ACHN (cell line): ENCODE measurements at regions not wholly inside any gene's neighbourhood (a gene's known extent, or its start where the extent isn't known, plus 50 kb on each side); places are given as distances from the start of the nearest gene placed in this dataset.

Experiments
- DNase-seq: peaks from one replicate; pipeline ENCODE4 v3.0.0-alpha.2; 2015
- in situ Hi-C: cut with HindIII; loops from 2 replicates; pipeline ENCODE4 v1.10.0; 2017; ENCODE audit warnings: low sequenced_read_pairs, low pct_ligation_motif_present, low pct_unique_long_range_greater_than_20kb

DNA sequence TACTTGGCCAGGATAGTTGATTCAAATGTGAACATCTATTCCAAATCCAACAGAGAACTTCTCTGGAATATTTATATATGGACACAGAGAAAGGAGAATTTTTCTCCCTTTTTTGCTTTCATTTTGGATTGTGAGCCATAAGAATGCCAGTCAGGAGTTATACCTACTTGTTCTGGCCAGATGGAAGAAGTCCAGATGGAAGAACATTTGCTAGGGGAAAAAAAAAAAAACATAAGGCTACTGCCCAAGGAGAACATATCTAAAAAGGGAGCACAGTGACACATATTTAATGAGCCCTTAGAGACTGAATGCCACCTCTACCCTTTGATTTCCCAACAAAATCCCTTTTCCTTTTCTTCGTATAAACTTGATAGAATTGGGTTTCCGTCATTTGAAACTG lies 61.7 kb upstream of the PPP2R2B start:
- DNase-seq: no peak
- in situ Hi-C loops: no loop called here

GRCh38 chr5:146944019-146944418 lies 65.5 kb upstream of the PPP2R2B start:
- in situ Hi-C loops: no loop called here

GRCh38 chr5:146944764-146945616 lies 66.4 kb upstream of the PPP2R2B start:
- DNase-seq: no peak
- in situ Hi-C loops: no loop called here

More at GRCh38 chr5:146944019-146944418, 65.5 kb upstream of the PPP2R2B start:
- no peak for DNase-seq

- in situ Hi-C loops: no loop called here
- DNase-seq: no peak
Observed at GRCh38 chr5:146945617-146946084, 67.1 kb upstream of the PPP2R2B start.

- peak; percentile 26 for DNase-seq
- in situ Hi-C loops: no loop called here
Observed at GRCh38 chr5:146947181-146947941, 68.8 kb upstream of the PPP2R2B start.

- no peak for DNase-seq
- in situ Hi-C loops: no loop called here
Observed at GRCh38 chr5:146948666-146949065, 70.1 kb upstream of the PPP2R2B start.

DNA sequence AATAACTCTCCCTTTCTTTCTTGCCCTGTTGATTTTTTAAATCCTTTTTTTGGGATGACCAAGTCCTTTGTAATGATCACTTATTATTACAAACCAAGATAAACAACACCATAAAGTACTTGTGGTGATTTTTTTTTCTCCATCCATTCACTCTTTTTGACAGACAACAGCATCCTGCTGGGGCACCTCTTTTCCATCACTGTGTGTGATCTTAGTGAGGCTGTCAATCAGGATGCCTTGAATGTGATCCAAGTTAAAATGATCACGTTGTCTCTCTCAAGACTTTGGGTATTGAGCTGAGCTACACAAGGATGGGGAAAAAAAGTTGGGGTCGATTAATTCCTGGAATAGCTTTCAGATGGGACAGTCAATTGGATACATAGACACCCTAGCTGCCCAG lies 73.6 kb upstream of the PPP2R2B start:
- in situ Hi-C loops: no loop called here
- no peak for DNase-seq

GRCh38 chr5:146956217-146956616 lies 77.7 kb upstream of the PPP2R2B start:
- in situ Hi-C loops: no loop called here
- DNase-seq: no peak

GRCh38 chr5:146959360-146959759 lies 80.8 kb upstream of the PPP2R2B start:
- in situ Hi-C loops: no loop called here

DNA sequence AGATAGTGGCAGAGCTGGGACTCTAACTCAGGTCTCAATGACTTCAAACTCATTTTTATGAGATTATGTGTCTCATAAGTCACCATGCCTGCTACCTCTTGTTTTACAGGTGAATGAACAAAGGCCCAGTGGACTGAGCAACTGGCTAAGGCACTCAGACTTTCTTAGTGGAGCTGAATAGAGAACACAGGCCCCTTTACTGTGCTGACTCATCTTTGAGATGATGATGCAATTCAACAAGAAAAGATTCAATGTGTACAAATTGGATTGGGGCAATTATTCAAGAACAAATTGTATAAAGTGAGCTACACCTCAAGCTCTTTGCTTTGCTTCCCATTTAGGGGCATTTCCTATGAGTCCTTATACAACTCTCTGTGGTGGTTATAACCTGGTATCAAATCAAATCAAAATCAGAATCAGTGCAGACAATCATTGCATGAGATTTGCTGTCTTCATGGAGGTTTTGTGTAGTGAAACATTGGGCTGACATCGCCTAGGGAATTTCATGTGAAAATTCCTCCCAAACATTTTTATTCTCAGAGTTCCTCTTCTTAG lies 84.3 kb upstream of the PPP2R2B start:
- no peak for DNase-seq
- in situ Hi-C loops: no loop called here

More at GRCh38 chr5:146959360-146959759, 80.8 kb upstream of the PPP2R2B start:
- DNase-seq: no peak

DNA sequence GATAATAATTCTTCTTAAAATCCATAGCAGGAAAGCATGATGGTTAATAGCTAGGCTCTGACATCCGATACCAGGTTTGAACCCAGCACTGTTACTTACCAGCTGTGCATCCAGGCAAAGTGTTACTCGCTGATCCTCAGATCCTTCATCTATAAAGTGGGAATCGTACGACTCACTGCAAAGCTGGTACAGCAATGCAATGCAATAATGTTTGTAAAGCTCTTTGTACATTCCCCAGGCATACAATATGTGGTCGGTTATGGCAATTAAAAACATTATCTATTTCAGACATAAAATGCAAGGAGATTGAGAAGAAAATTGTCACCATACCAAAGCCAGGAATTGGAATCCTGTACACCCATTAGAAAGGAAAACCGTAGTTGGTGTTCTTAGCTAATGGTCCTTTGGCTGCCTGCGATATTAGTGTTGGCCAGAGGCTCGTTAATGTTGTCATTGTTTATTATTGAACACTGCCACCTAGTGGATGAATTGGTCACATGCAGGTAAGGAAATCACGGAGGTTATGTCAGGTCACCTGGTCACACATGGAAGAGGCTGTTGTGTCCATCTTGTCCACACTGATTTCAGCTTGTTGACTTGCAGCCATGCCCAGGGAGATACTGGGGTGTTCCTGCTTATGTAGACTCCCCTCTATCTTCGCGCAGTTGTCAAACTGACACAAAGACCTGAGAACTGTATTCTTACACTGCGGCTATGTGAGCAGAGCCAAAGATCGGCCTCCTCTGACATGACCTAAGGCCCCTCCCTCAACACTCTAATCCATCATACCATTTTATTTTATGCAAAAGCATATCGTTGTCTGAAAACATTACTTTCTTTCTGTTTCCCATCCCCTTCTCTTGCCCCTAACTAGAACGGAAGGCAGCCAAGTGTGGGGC lies 87.5 kb upstream of the PPP2R2B start:
- in situ Hi-C loops: no loop called here
- DNase-seq: peak; percentile 64

DNA sequence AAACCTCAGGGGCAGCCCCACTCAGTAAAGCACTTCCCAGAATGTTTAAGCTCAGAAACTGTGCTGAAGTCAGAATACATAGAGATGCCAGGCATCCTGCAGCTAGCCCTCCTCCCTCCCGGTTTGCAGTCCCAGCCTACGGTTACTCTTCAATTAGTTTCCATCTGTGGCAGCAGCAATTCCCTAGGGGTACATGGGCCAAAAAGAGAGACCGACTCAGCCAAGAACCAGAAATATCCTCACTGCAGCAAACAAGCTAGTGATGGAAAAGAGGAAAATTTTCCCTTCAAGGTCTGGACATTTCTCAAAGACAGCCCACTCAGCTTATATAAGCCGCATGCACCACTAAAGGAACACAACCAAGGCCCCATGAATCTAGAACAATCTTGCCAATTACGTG lies 89.1 kb upstream of the PPP2R2B start:
- no peak for DNase-seq
- in situ Hi-C loops: no loop called here

DNA sequence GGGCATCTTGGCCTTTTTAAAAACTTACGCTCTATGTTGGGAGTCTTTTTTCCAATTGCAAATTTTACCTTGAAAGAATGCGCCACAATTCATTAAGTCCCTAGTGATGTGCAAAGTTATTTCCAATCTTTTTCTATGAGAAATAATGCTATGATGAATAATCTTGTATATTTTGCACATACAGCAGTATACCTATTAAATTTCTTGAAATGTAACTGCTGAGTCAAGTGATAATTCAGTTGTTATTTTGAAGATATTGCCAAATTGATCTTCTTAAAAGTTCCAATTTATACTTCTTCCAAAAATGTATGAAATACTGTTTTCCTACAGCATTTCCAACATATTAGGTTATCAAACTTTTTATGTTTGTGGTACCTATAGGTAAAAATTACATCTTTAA lies 92.8 kb upstream of the PPP2R2B start:
- in situ Hi-C loops: no loop called here
- DNase-seq: no peak

- DNase-seq: no peak
- in situ Hi-C loops: no loop called here
Observed at GRCh38 chr5:146986469-146986868, 107.9 kb upstream of the PPP2R2B start.

DNA sequence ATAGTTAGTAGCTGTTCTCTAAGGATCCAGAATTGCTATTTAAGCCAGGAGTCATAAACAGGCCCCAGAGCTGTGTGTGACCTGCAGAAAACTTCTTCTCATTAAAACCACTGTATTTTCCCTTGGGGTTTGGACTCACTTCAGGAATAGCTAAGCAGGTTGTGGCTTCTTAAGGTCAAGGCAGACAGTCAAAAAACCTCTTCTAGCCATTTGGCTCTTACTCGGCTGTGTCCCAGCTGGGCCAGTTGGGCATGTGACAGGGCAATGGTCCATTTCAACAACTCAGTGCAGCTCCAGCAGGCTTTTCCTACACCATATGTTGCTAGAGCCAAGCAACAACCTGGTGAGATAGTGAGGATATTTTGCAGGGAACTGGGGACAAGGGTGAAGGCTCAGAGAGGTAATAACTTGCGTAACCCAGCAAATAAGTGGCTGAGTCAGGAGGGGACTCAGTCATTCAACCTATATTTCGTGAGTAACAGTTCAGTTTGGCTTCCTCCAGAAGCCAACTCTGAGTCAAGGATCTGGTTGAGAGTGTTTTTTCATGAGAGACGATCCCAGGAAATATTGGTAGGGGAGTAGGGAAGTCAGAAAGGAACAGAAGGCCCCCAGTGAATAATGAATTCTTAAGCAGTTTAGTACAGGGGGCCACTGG lies 115.4 kb upstream of the PPP2R2B start:
- in situ Hi-C loops: no loop called here
- DNase-seq: no peak

DNA sequence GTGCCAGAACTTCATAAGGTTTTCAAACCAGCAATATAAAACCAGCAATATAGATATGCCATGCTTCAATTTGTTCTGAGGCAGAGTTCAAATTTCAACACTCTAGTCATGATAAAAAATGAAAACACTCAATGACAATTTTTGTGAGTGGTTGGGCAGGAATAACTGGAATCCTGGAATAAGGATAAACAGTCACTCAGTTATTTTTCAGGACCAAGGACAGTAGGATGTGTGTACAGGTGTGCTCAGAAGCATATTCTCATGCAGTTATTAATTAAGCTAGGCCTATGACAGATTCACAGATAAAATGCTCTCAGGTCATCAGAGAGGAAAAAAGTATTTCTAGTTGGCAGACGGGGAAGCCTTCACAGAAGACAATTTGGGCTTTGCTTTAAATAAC lies 117.3 kb upstream of the PPP2R2B start:
- DNase-seq: no peak
- in situ Hi-C loops: no loop called here

DNA sequence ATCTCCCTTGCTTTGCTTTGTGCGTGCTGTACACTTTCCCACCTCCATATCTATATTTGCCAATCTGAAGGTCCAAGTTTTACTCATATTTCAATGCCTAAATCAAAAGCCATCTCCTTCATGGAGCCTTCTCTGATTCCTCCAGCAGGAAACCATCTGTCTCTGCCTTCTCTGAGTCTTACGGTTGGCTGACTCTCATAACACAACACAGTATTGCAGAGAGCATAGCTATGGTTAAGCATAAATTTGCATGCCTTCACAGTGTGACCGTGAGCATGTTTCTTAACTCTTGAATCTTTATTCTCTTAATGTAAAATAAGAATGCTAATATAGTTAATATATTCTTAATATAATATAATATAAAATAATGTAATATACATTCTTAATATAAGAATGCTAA lies 136.8 kb upstream of the PPP2R2B start:
- DNase-seq: no peak
- in situ Hi-C loops: no loop called here

GRCh38 chr5:147017191-147017590 lies 138.6 kb upstream of the PPP2R2B start:
- in situ Hi-C loops: no loop called here
- no peak for DNase-seq
